ENCODE measurements at regions not wholly inside any gene's neighbourhood (a gene's known extent, or its start where the extent isn't known, plus 50 kb on each side); places are given as distances from the start of the nearest gene placed in this dataset.

DNA sequence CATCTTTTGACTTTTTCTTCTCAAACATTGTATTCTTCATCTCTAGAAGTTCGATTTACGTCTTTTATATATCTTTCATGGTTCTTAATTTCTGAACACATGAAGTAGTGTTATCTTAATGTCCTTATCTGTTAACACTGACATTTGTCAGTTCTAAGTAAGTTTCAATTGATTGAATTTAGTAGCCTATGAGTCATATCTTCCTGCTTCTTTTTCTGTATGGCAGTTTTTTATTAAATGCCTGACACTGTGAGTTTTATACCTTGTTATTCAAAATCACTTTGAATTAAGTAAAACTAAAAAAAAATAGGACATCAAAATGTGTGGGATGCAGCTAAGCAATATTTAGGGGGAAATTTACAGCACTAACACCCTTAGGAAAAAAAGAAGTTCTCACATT lies 707.0 kb upstream of the ACO1 start:
- DNase-seq (ENCODE audit: extremely low read depth, low read depth) = no peak
- TF ChIP-seq, protein P1, sequence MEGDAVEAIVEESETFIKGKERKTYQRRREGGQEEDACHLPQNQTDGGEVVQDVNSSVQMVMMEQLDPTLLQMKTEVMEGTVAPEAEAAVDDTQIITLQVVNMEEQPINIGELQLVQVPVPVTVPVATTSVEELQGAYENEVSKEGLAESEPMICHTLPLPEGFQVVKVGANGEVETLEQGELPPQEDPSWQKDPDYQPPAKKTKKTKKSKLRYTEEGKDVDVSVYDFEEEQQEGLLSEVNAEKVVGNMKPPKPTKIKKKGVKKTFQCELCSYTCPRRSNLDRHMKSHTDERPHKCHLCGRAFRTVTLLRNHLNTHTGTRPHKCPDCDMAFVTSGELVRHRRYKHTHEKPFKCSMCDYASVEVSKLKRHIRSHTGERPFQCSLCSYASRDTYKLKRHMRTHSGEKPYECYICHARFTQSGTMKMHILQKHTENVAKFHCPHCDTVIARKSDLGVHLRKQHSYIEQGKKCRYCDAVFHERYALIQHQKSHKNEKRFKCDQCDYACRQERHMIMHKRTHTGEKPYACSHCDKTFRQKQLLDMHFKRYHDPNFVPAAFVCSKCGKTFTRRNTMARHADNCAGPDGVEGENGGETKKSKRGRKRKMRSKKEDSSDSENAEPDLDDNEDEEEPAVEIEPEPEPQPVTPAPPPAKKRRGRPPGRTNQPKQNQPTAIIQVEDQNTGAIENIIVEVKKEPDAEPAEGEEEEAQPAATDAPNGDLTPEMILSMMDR (IDR thresholded peaks at IDR 0.05; ENCODE audit: low read depth, low read length) = no peak

DNA sequence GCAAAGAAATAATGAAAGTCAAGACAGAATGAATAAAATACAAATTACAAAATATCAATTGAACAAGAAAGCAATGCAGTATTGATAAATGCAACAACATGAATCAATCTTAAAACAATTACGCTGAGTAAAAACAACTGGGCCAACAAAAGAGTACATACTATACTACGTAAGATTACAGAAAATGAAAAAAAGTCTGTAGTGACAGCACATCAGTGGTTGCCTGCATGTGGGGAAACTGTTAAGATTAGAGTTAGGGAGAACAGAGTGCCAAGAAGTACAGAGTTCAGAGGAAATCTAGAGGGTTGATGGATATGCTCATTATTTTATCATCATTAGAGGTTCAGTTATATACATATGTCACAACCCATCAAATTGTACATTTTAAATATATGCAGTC lies 706.6 kb upstream of the ACO1 start:
- TF ChIP-seq, protein P1 (IDR thresholded peaks at IDR 0.05; ENCODE audit: low read depth, low read length) = no peak
- DNase-seq (ENCODE audit: extremely low read depth, low read depth) = no peak

GRCh38 chr9:31683116-31683515 lies 701.3 kb upstream of the ACO1 start:
- TF ChIP-seq, protein P1 (IDR thresholded peaks at IDR 0.05; ENCODE audit: low read depth, low read length) = no peak
- DNase-seq (ENCODE audit: extremely low read depth, low read depth) = no peak

DNA sequence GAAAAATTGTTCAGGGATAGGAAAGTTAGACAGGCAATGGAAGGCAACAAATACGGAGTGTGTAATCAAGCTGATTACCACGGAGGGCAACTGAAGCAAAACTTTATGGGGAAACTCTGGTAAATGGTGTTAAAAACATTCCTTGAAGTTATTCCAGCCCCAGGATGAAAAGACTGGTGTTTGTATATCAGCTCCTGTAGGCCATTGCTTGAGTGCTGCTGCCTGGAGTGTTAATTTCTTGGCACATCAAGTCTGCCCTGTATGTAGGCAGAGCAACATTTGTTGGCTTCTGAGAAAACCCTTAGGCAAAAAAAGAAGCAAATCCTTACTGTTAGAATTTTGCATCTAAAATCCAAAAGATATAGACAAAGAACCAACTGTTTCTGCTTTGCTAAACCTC lies 686.5 kb upstream of the ACO1 start:
- no peak for DNase-seq (ENCODE audit: extremely low read depth, low read depth)
- TF ChIP-seq, protein P1 (IDR thresholded peaks at IDR 0.05; ENCODE audit: low read depth, low read length) = no peak

DNA sequence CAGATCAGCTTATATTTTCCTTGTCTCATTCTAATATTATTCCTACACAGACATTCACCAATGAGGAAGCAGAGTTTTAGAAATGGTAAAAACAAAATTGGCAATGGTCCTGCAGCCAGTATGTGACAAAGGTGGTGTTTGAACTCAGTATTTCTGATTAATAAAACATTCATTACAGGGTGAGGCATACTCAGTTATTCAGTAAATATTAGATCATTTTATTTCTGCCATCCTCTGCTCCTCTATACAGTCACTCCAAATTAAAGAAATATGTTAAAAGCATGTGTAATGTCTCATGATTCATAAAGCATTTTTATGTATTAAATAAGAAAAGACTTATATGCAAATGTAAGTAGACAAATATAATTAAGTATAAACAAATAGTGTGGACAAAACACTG lies 684.6 kb upstream of the ACO1 start:
- no peak for DNase-seq (ENCODE audit: extremely low read depth, low read depth)
- TF ChIP-seq, protein P1 (IDR thresholded peaks at IDR 0.05; ENCODE audit: low read depth, low read length) = no peak

GRCh38 chr9:31700252-31701045 lies 684.0 kb upstream of the ACO1 start:
- DNase-seq (ENCODE audit: extremely low read depth, low read depth) = no peak
- TF ChIP-seq, protein P1 (IDR thresholded peaks at IDR 0.05; ENCODE audit: low read depth, low read length) = no peak

GRCh38 chr9:31702957-31703356 lies 681.5 kb upstream of the ACO1 start:
- TF ChIP-seq, protein P1 (IDR thresholded peaks at IDR 0.05; ENCODE audit: low read depth, low read length) = no peak
- DNase-seq (ENCODE audit: extremely low read depth, low read depth) = no peak

Measured in AG09319 (cell line).